Caco-2 (cell line): ENCODE measurements at regions not wholly inside any gene's neighbourhood (a gene's known extent, or its start where the extent isn't known, plus 50 kb on each side); places are given as distances from the start of the nearest gene placed in this dataset.

Source experiments
- BruUV-seq: library from RNA; stranded (reverse); fragments of 400-500 nt; replicated peaks from 2 replicates; lab custom pipeline; 2021; lab: Mats Ljungman, UMichigan
- CTCF ChIA-PET: fragments of 300-600 bp; sonication (Branson Sonifier 250); formaldehyde crosslinking; loops from one replicate; lab custom pipeline; 2022; ENCODE audit warnings: antibody characterized with exemption; lab: Charles Lee
- POLR2A ChIA-PET: fragments of 300-600 bp; sonication (Branson Sonifier 250); formaldehyde crosslinking; loops from one replicate; lab custom pipeline; 2022; ENCODE audit warnings: antibody characterized with exemption; lab: Charles Lee
- DNase-seq, 2 experiments: peaks; one replicate each; pipeline versions ENCODE4 v3.0.0 to v3.0.0-alpha.2; 2020 to 2022
- H3K27me3 ChIP-seq: replicated peaks from 2 replicates; pipeline ENCODE4 v1.6.0; 2011; ENCODE audit warnings: low read length; ENCODE audit not compliant: control insufficient read depth, insufficient read depth
- H3K36me3 ChIP-seq: 2 replicates; pipeline ENCODE4 v1.5.1; 2011; ENCODE audit warnings: low read length; ENCODE audit not compliant: control insufficient read depth, insufficient read depth
- H3K4me1 ChIP-seq: fragments of 250-450 bp; sonication (Bioruptor Pico); 2 replicates; pipeline ENCODE4 v1.5.1; 2020; ENCODE audit warnings: mild to moderate bottlenecking
- H3K4me3 ChIP-seq: 2 replicates; pipeline ENCODE4 v1.5.1; 2011; ENCODE audit warnings: low read depth, mild to moderate bottlenecking, control low read depth, low read length
- H3K9me3 ChIP-seq: fragments of 250-450 bp; sonication (Bioruptor Pico); 2 replicates; pipeline ENCODE4 v1.5.1; 2020; ENCODE audit warnings: mild to moderate bottlenecking, moderate library complexity
- H3K27ac Mint-ChIP-seq: one replicate; pipeline ENCODE4 v1.8.0; 2022; ENCODE audit warnings: mixed read lengths; ENCODE audit not compliant: unreplicated experiment
- H3K27me3 Mint-ChIP-seq: one replicate; pipeline ENCODE4 v1.8.0; 2022; ENCODE audit warnings: mixed read lengths; ENCODE audit not compliant: insufficient read depth, unreplicated experiment
- H3K36me3 Mint-ChIP-seq: one replicate; pipeline ENCODE4 v1.8.0; 2022; ENCODE audit warnings: mild to moderate bottlenecking, mixed read lengths; ENCODE audit not compliant: insufficient read depth, unreplicated experiment
- H3K4me1 Mint-ChIP-seq: one replicate; pipeline ENCODE4 v1.8.0; 2022; ENCODE audit warnings: low read depth, mixed read lengths; ENCODE audit not compliant: unreplicated experiment
- H3K4me3 Mint-ChIP-seq: one replicate; pipeline ENCODE4 v1.8.0; 2022; ENCODE audit warnings: mild to moderate bottlenecking, moderate library complexity, mixed read lengths; ENCODE audit not compliant: unreplicated experiment
- H3K9me3 Mint-ChIP-seq: one replicate; pipeline ENCODE4 v1.8.0; 2022; ENCODE audit warnings: mixed read lengths; ENCODE audit not compliant: unreplicated experiment
- CTCF ChIP-seq, 2 experiments: fragments of 200-600 bp in 1 of 2; IDR thresholded peaks; 1 replicate in 1 of 2; 2 replicates in 1 of 2; pipeline versions ENCODE4 v1.5.1 to v1.8.0; 2011 to 2022; ENCODE audit warnings: antibody characterized with exemption in 1 of 2, control low read depth in 1 of 2, inconsistent platforms in 1 of 2, low read depth in 1 of 2, low read length in 1 of 2, mild to moderate bottlenecking in 1 of 2, moderate library complexity in 1 of 2; ENCODE audit not compliant: insufficient read depth in 1 of 2, severe bottlenecking in 1 of 2, unreplicated experiment in 1 of 2
- intact Hi-C: fragments of 100-400 bp; cut with micrococcal nuclease; formaldehyde crosslinking; loops from one replicate; pipeline ENCODE4 v1.10.0; 2022; ENCODE audit not compliant: unreplicated experiment

- BruUV-seq: no TSS peak
- Mint-ChIP-seq H3K27ac (no peak overlapping the region), H3K36me3 (no peaks in the 10 kb centered on the region), H3K4me1 (no peaks in the 10 kb centered on the region), H3K27me3 (no peaks in the 10 kb centered on the region), H3K9me3 (peaks cover 3% of the 10 kb centered on the region), H3K4me3 (no peak overlapping the region)
- ChIA-PET CTCF (no interaction called here), POLR2A (no interaction called here)
- intact Hi-C loops: no loop called here
- Histone ChIP-seq H3K27me3 (no peaks in the 10 kb centered on the region), H3K4me1 (no peaks in the 10 kb centered on the region), H3K36me3 (no peaks in the 10 kb centered on the region), H3K9me3 (no peaks in the 10 kb centered on the region), H3K4me3 (no peak overlapping the region)
- TF ChIP-seq CTCF (IDR thresholded peaks at IDR 0.05; ENCODE audit: insufficient read depth in 1 of 2, low read depth in 1 of 2, low read length in 1 of 2, severe bottlenecking in 1 of 2, unreplicated experiment in 1 of 2): no peak
- no peak for DNase-seq
These were observed 378.3 kb upstream of the SALL3 start for GRCh38 chr18:78601349-78601748.

DNA sequence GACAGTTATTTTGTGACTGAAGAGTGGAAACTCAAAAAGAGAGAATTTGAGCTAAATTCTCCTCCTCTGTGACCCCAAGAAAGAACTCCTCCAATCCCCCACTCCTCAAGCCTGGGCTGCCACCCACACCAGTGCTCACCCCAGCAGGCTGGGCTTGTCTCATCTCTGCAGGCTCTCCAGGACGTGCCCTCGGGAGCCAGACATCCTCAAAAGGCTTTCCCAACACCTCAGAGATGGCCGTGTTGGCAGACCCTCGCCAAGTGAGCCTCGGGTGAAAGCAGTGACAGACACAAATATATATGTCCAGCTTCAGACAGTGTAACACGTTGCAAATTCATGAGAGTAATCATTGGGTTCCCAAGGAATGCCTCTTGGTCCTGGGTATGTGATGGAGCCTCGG is 377.7 kb upstream of the SALL3 start:
- Mint-ChIP-seq H3K9me3 (peaks cover 9% of the 10 kb centered on the region), H3K4me1 (no peaks in the 10 kb centered on the region), H3K27me3 (no peaks in the 10 kb centered on the region), H3K36me3 (no peaks in the 10 kb centered on the region), H3K27ac (no peak overlapping the region), H3K4me3 (no peak overlapping the region)
- H3K4me3 ChIP-seq: no peak overlapping the region
- no TSS peak for BruUV-seq
- no peaks in the 10 kb centered on the region for H3K36me3 ChIP-seq
- no peaks in the 10 kb centered on the region for H3K9me3 ChIP-seq
- intact Hi-C loops: no loop called here
- H3K27me3 ChIP-seq: no peaks in the 10 kb centered on the region
- CTCF ChIA-PET: no interaction called here
- H3K4me1 ChIP-seq: no peaks in the 10 kb centered on the region
- TF ChIP-seq CTCF (IDR thresholded peaks at IDR 0.05; ENCODE audit: insufficient read depth in 1 of 2, low read depth in 1 of 2, low read length in 1 of 2, severe bottlenecking in 1 of 2, unreplicated experiment in 1 of 2): no peak
- POLR2A ChIA-PET: no interaction called here
- DNase-seq: no peak

GRCh38 chr18:78602430-78602829 is 377.2 kb upstream of the SALL3 start:
- Mint-ChIP-seq H3K9me3 (peaks cover 13% of the 10 kb centered on the region), H3K4me1 (no peaks in the 10 kb centered on the region), H3K4me3 (no peak overlapping the region), H3K36me3 (no peaks in the 10 kb centered on the region), H3K27ac (no peak overlapping the region), H3K27me3 (no peaks in the 10 kb centered on the region)
- Histone ChIP-seq H3K36me3 (no peaks in the 10 kb centered on the region), H3K4me3 (no peak overlapping the region), H3K27me3 (no peaks in the 10 kb centered on the region), H3K4me1 (no peaks in the 10 kb centered on the region), H3K9me3 (no peaks in the 10 kb centered on the region)
- DNase-seq: no peak
- ChIA-PET CTCF (no interaction called here), POLR2A (no interaction called here)
- TF ChIP-seq CTCF (IDR thresholded peaks at IDR 0.05; ENCODE audit: insufficient read depth in 1 of 2, low read depth in 1 of 2, low read length in 1 of 2, severe bottlenecking in 1 of 2, unreplicated experiment in 1 of 2): no peak
- BruUV-seq: no TSS peak
- intact Hi-C loops: no loop called here
